ENCODE measurements at regions not wholly inside any gene's neighbourhood (a gene's known extent, or its start where the extent isn't known, plus 50 kb on each side); places are given as distances from the start of the nearest gene placed in this dataset.
A peak's percentile ranks its signal among the peaks of the same experiment; 100 is the strongest.

DNA sequence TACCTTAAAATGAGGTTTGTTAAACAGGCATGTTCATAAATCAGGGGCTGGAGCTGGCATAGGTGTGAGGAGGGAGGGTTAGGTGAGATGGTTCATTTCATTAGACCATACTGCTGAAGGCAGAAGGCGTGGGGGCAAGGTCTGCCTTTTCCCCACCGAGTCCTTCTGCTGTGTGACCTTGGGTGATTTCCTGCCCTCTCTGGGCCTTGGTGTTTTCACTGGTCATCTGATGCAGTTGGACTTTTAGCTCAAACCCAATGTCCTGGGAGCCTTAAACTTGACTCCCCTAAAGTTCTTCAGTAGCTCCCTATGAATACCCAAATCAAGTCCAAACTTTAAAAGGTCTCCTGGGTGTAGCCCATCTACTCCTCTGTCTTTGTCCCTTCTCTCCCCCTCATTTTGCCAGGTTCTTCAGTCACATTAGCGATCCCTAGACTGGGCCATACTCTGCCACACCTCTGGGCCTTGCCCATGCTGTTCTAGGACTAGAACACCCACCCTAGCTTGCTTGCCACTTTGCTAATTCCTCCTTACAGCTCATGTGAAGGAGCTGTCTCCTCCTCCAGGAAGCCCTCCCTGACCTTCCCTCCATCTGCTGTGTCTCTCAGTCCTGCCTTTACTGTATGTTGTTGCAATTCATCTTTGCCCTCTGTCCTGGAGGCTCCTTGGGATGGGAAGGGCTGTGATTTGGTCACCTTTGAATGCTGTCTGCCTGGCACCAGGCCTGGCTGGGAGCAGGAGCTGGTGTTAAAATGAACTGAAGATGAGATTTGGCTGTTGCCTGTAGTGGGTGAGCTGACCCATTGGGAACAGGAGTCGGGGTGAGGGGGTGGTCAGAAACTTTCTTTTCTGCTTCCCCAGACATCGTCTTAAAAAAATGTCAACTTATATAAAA is 85.4 kb upstream of the HS6ST1 start:
- Mint-ChIP-seq H3K4me3 (no peak overlapping the region), H3K9me3 (peaks cover 2% of the 10 kb centered on the region), H3K36me3 (ENCODE audit: low read depth) (no peaks in the 10 kb centered on the region), H3K27me3 (ENCODE audit: low read depth) (peaks cover 12% of the 10 kb centered on the region), H3K4me1 (peaks cover 24% of the 10 kb centered on the region), H3K27ac (no peak overlapping the region)
- TF ChIP-seq, protein P1, sequence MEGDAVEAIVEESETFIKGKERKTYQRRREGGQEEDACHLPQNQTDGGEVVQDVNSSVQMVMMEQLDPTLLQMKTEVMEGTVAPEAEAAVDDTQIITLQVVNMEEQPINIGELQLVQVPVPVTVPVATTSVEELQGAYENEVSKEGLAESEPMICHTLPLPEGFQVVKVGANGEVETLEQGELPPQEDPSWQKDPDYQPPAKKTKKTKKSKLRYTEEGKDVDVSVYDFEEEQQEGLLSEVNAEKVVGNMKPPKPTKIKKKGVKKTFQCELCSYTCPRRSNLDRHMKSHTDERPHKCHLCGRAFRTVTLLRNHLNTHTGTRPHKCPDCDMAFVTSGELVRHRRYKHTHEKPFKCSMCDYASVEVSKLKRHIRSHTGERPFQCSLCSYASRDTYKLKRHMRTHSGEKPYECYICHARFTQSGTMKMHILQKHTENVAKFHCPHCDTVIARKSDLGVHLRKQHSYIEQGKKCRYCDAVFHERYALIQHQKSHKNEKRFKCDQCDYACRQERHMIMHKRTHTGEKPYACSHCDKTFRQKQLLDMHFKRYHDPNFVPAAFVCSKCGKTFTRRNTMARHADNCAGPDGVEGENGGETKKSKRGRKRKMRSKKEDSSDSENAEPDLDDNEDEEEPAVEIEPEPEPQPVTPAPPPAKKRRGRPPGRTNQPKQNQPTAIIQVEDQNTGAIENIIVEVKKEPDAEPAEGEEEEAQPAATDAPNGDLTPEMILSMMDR (IDR thresholded peaks at IDR 0.05; ENCODE audit: unreplicated experiment in 3 of 3): no peak

DNA sequence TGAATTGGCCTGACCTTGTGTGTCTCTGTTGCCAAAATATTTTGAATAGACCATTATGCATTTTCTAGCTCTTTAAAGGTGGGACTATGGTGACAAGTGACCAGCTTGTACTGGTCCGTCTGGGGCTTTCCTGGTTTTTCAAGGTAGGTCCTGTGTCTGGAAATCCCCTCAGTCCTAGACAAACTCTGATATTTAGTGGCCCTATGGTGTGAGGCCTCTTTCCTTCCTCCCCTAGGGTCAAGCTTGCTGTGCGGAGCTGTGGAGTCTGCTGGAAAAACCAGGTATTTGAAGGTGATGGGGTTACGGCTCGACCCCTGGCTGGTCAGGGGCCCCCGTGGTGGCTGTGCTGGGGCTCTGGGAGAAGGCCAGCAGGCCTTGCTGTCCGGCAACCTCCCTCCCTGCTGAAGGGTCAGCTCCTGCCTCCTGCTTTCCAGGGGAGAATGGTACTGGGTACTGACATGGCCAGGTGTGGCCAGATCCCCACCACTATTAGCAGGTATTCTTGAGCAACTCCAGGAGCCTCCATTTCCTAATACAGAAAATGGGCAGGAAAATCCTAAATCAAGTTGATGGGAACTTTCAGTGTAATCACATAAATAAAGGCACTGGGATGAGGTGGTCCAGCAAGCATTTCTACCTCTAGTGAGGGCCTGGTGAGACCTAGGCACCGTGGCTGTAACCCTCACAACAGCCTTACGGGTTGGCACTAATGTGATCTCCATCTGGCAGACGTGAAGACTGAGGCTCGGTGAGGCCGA is 86.2 kb upstream of the HS6ST1 start:
- H3K4me3 Mint-ChIP-seq: no peak overlapping the region
- no peaks in the 10 kb centered on the region for H3K36me3 Mint-ChIP-seq (ENCODE audit: low read depth)
- H3K4me1 Mint-ChIP-seq: peaks cover 24% of the 10 kb centered on the region
- TF ChIP-seq, protein P1 (IDR thresholded peaks at IDR 0.05; ENCODE audit: unreplicated experiment in 3 of 3): no peak
- peaks cover 2% of the 10 kb centered on the region for H3K9me3 Mint-ChIP-seq
- no peak overlapping the region for H3K27ac Mint-ChIP-seq
- peaks cover 12% of the 10 kb centered on the region for H3K27me3 Mint-ChIP-seq (ENCODE audit: low read depth)

DNA sequence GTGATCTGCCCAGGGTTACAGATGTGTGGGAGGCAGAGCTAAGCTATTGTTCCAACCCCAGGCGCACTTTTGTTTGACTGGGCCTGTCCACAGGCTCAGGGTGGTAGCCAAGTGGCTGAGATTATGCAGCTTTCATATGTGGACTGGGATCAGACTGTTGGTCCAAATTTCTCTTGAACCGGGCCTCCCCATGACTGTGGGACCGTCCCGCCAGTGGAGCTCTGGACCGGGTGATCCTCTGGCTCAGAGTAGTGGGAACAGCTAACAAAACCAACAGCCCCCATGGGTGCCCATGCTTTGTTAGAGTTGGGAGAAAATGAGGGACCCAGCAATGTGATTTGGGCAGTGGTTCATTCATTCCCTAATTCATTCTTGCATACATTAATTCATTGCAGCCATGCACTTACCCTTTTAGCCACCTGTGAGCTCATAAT is 86.8 kb upstream of the HS6ST1 start:
- Mint-ChIP-seq H3K4me3 (no peak overlapping the region), H3K27me3 (ENCODE audit: low read depth) (peaks cover 18% of the 10 kb centered on the region), H3K36me3 (ENCODE audit: low read depth) (no peaks in the 10 kb centered on the region), H3K9me3 (peaks cover 2% of the 10 kb centered on the region), H3K4me1 (peaks cover 24% of the 10 kb centered on the region), H3K27ac (no peak overlapping the region)
- TF ChIP-seq, protein P1 (IDR thresholded peaks at IDR 0.05; ENCODE audit: unreplicated experiment in 3 of 3): no peak

DNA sequence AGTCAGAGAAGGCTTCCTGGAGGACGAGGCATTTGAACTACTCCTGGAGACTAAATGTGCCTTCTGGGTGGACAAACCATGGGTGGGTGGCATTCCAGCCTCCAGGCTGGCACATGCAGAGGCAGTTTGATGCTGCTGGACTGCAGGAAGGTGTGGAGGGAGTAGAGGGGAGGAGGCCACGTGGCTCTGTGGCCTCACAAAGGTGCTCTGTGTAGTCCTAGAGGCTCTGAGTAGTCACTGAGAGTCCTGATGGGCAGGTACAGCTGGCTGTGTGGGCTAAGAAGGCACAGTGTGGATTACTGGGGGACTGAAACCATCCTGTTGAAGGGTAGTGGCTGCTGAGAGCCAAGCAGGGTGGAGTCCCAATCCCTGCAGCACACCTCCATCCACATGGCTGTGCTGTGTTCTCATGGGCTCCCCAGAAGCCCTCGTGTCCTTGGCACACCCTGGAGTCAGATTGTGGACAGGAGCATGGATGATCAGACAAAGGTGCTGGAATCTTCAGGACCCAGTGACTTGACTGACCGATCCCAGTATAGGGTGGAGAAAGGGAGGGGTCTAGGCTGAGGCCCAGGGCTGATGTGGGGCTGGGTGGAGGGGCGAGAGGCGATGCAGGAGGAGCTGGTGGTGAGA is 87.4 kb upstream of the HS6ST1 start:
- TF ChIP-seq, protein P1 (IDR thresholded peaks at IDR 0.05; ENCODE audit: unreplicated experiment in 3 of 3): no peak
- H3K27ac Mint-ChIP-seq: peak overlapping the region in 1 of 3 experiments; percentile 31
- peaks cover 18% of the 10 kb centered on the region for H3K27me3 Mint-ChIP-seq (ENCODE audit: low read depth)
- H3K4me3 Mint-ChIP-seq: no peak overlapping the region
- peaks cover 24% of the 10 kb centered on the region for H3K4me1 Mint-ChIP-seq
- H3K9me3 Mint-ChIP-seq: no peaks in the 10 kb centered on the region
- H3K36me3 Mint-ChIP-seq (ENCODE audit: low read depth): no peaks in the 10 kb centered on the region

DNA sequence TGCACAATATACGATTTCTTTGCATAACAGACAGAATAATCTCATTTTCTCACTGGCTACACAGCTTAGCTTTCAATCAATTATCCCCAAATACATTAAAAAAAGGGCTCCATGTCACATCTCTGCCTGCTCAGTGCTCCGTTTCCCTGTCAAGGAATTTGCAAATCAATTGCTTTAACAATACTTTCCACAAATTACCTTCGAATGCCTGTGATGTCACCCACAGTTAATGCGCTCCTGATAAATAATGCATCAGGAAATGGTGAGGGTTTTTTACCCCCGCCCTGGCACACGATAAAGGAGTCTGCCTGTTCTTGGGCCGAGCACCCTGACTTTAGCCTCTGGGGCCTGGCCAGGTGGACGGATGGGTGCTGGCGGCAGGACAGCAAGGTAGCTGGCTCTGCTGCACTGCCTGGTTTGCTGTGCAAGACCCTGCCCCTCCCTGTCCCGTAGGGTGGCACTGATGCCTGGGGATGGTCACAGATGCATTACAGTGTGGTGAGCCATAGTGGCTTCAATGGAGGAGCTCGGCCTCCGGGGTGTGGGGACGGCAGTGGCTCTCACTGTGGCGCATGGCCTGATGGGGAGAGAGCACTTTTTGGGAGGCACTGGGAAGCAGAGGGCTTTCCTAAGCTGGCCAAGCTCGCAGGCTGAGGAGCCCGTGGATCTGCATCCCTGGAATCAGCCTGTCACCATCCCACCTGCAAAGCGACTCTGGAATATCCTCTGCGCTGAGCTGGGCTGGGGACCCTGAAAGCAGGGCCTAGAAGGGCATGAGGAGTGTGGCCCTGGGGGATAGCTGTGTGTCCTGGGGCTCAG is 88.3 kb upstream of the HS6ST1 start:
- TF ChIP-seq, protein P1 (IDR thresholded peaks at IDR 0.05; ENCODE audit: unreplicated experiment in 3 of 3): no peak
- Mint-ChIP-seq H3K4me3 (no peak overlapping the region), H3K9me3 (no peaks in the 10 kb centered on the region), H3K27ac (peak overlapping the region in 2 of 3 experiments; percentile 21 to 47), H3K36me3 (ENCODE audit: low read depth) (no peaks in the 10 kb centered on the region), H3K27me3 (ENCODE audit: low read depth) (peaks cover 18% of the 10 kb centered on the region), H3K4me1 (peaks cover 24% of the 10 kb centered on the region)

Data from nephron (organoid).